T-helper 1 cell treated with Interleukin-12 subunit alpha and Interleukin-12 subunit beta and Interleukin-4 antibody, amounts not matched to agents 30 μg/mL and 1 μg/mL, for 36 hours (primary cell): ENCODE measurements at regions not wholly inside any gene's neighbourhood (a gene's known extent, or its start where the extent isn't known, plus 50 kb on each side); places are given as distances from the start of the nearest gene placed in this dataset.

Experiments
- H3K27ac Mint-ChIP-seq: one replicate; pipeline ENCODE4 v1.8.0; 2021; ENCODE audit warnings: mild to moderate bottlenecking, mixed read lengths
- H3K27me3 Mint-ChIP-seq: one replicate; pipeline ENCODE4 v1.8.0; 2021; ENCODE audit warnings: low read depth, mixed read lengths
- H3K36me3 Mint-ChIP-seq: one replicate; pipeline ENCODE4 v1.8.0; 2021; ENCODE audit warnings: low read depth, mixed read lengths
- H3K4me1 Mint-ChIP-seq: one replicate; pipeline ENCODE4 v1.8.0; 2021; ENCODE audit warnings: low read depth, mixed read lengths
- H3K4me3 Mint-ChIP-seq: one replicate; pipeline ENCODE4 v1.8.0; 2021; ENCODE audit warnings: mild to moderate bottlenecking, moderate library complexity, mixed read lengths
- H3K9me3 Mint-ChIP-seq: one replicate; pipeline ENCODE4 v1.8.0; 2021; ENCODE audit warnings: mixed read lengths

GRCh38 chr5:174159327-174160114, 114.0 kb downstream of the NSG2 start:
- Mint-ChIP-seq H3K27me3 (no peaks in the 10 kb centered on the region), H3K4me1 (no peaks in the 10 kb centered on the region), H3K4me3 (no peak overlapping the region), H3K9me3 (peaks cover 11% of the 10 kb centered on the region), H3K36me3 (no peaks in the 10 kb centered on the region), H3K27ac (no peak overlapping the region)

DNA sequence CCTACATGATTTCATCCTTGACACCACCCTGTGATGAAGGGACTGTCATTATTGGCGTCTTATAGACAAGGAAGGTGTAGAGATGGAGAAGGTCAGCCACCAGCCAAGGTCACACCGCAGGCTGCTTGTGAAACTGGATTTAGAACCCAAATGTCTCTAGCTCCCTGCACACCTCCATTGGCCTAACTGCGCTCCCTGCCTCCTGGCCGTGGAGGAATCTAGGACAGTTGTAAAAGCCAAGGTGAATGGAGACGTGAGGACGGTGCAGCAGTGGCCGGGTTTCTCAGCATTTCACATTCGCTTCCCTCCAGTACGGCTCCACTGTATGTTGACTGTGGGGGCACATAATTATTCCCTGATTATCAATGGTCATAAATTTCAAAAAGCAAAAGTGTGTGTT, 119.9 kb downstream of the NSG2 start:
- Mint-ChIP-seq H3K27ac (no peak overlapping the region), H3K4me1 (no peaks in the 10 kb centered on the region), H3K36me3 (no peaks in the 10 kb centered on the region), H3K27me3 (no peaks in the 10 kb centered on the region), H3K4me3 (no peak overlapping the region), H3K9me3 (peaks cover 4% of the 10 kb centered on the region)

DNA sequence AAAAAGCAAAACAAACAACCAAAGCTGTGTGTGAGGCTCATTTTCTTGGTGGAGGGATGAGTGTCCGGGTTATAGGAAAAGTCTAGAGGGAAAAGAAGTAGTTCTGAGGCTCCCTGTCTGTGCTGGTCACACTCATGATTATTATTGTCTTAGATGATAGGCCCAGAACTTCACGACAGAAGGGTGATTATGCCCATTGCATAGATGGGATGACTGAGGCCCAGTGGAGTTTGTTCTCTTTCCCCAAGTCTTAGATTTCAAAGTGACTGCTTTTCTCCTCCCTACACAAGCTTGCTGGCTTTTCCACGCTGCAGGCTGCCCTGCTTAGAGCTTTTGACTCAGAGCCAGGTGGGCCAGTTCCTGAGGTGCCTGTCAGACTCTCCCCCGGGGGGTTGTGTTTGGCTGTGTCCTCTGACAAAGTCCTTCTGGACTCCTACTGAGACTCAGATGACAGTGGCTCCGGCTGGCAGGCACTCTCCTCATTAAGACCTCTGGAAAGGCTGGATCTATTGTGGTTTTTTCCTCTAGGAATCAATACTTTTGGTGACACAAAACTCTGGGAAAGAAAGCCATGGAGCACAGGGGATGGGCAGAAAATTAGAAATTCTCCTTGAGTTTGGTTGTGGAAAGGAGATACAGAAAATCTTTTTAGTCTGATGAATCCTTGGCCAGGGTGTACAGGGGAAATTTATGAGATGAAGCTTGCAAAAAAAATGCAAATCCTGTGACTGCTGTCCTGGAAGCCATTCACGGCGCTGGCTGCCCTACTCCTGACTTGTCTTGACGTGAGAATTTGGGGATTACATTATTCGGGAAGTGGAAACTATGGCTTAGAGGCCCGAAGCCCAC, 120.9 kb downstream of the NSG2 start:
- Mint-ChIP-seq H3K9me3 (peaks cover 4% of the 10 kb centered on the region), H3K4me3 (no peak overlapping the region)

DNA sequence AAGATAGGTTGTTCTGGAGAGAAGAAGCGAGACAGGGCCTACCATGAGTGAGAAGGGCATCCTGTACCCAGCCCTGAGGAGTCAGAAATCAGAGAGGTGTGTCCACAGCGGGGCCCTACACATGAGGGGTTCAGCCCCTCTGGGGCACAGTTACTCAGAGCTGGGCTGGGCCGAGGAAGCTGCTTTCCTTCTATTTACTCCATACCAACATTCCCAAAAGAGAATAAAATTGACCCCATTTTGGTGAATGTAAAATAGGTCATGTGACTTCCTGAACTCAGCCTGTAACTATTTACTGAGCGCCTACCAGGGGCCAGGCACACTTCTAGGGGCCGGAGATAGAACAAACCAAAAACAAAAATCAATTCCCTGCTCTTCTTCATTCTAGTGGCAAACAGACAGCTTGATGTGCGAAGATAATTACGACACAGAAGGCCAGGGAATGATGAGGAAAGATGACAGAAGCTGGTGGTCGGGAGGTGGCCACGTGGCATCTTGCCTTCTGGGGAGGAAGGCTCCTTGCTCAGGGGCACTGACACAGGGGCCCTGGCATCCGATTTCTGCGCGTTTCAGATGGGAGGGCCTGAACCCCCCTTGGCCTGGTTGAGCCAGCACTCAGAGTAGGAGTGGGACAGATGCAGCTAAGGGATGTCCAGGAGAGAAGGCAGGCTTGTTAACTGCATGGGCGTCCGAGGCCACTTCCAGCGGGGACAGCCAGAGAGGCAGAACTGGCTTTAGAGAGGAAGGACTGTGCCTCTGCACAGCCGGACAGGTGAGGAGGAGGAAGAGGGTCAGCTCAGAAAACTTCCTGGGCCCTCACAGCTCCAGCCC, 121.8 kb downstream of the NSG2 start:
- H3K9me3 Mint-ChIP-seq = peaks cover 4% of the 10 kb centered on the region
- no peak overlapping the region for H3K27ac Mint-ChIP-seq
- no peaks in the 10 kb centered on the region for H3K36me3 Mint-ChIP-seq
- no peak overlapping the region for H3K4me3 Mint-ChIP-seq
- H3K4me1 Mint-ChIP-seq = no peaks in the 10 kb centered on the region
- H3K27me3 Mint-ChIP-seq = no peaks in the 10 kb centered on the region

More for the DNA sequence above, 120.9 kb downstream of the NSG2 start:
- Mint-ChIP-seq H3K27me3 (no peaks in the 10 kb centered on the region), H3K4me1 (no peaks in the 10 kb centered on the region), H3K27ac (no peak overlapping the region), H3K36me3 (no peaks in the 10 kb centered on the region)

DNA sequence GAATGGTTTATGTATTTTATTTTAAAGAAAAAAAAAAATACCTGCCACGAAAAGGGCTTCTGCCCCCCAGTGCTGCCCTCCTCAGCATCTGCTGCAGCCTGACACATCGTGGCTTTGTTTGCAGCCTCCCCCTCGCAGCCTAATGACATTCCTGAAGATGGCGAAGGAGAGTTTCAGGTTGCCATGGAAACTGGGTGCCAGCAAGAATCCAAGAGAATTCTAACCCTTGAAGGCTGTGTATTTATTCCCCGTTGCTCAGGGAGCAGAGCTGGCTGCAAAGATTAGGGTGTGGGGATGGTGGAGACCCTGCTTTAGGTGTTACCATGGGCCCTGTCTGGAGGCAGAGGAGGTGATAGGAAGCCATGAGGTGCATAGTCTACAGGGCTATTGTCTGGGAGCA, 126.6 kb downstream of the NSG2 start:
- no peaks in the 10 kb centered on the region for H3K36me3 Mint-ChIP-seq
- no peak overlapping the region for H3K4me3 Mint-ChIP-seq
- H3K27ac Mint-ChIP-seq = no peak overlapping the region
- H3K27me3 Mint-ChIP-seq = peaks cover 7% of the 10 kb centered on the region
- H3K4me1 Mint-ChIP-seq = no peaks in the 10 kb centered on the region
- H3K9me3 Mint-ChIP-seq = no peaks in the 10 kb centered on the region

DNA sequence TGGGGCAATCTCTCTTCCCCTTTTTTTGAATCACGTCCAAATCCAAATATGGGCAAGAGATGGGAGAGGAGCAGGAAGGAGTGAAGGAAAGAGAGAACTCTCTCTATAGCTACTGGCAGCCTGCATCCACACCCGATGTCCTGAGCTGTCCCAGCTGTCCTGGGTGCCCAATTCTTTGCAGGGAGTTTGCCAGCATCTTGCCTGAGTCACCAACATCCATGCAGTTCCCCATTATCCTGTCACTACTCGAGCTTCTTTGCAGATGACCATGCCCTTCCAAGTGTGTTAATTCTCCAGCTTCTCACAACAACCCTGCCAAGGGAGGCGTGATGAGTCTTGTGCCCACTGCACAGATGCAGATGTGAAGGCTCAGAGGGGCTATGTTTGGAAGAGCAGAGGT, 127.1 kb downstream of the NSG2 start:
- Mint-ChIP-seq H3K4me1 (no peaks in the 10 kb centered on the region), H3K4me3 (no peak overlapping the region), H3K27ac (no peak overlapping the region), H3K27me3 (peaks cover 7% of the 10 kb centered on the region), H3K9me3 (no peaks in the 10 kb centered on the region), H3K36me3 (no peaks in the 10 kb centered on the region)

- no peaks in the 10 kb centered on the region for H3K4me1 Mint-ChIP-seq
- no peak overlapping the region for H3K4me3 Mint-ChIP-seq
- H3K27me3 Mint-ChIP-seq = peaks cover 7% of the 10 kb centered on the region
- no peaks in the 10 kb centered on the region for H3K36me3 Mint-ChIP-seq
- H3K9me3 Mint-ChIP-seq = no peaks in the 10 kb centered on the region
- H3K27ac Mint-ChIP-seq = no peak overlapping the region
Observed at GRCh38 chr5:174173766-174174165, 128.3 kb downstream of the NSG2 start.

- Mint-ChIP-seq H3K4me1 (no peaks in the 10 kb centered on the region), H3K27me3 (peaks cover 7% of the 10 kb centered on the region), H3K4me3 (no peak overlapping the region), H3K9me3 (no peaks in the 10 kb centered on the region), H3K36me3 (no peaks in the 10 kb centered on the region), H3K27ac (no peak overlapping the region)
Observed at GRCh38 chr5:174175716-174176268, 130.3 kb downstream of the NSG2 start.

DNA sequence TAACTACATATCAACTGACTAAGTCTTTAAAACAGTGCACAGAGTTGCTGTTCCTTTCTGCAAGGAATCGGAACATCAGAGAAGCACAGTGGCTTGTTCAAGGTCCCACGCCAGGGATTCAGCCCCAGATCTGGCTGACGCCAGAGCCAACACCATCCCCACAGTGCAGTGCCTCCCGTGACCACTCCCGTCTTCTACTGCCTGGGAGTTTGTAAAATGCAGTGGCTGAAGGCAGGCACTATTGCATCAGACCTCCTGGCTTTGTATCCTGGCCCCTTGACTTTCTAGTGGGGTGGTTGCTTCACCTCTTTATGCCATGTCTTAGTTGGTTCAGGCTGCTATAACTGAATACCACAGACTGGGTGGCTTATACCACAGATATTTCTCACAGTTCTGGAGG, 131.0 kb downstream of the NSG2 start:
- H3K4me3 Mint-ChIP-seq = no peak overlapping the region
- no peaks in the 10 kb centered on the region for H3K36me3 Mint-ChIP-seq
- H3K4me1 Mint-ChIP-seq = no peaks in the 10 kb centered on the region
- no peak overlapping the region for H3K27ac Mint-ChIP-seq
- no peaks in the 10 kb centered on the region for H3K9me3 Mint-ChIP-seq
- H3K27me3 Mint-ChIP-seq = peaks cover 7% of the 10 kb centered on the region

DNA sequence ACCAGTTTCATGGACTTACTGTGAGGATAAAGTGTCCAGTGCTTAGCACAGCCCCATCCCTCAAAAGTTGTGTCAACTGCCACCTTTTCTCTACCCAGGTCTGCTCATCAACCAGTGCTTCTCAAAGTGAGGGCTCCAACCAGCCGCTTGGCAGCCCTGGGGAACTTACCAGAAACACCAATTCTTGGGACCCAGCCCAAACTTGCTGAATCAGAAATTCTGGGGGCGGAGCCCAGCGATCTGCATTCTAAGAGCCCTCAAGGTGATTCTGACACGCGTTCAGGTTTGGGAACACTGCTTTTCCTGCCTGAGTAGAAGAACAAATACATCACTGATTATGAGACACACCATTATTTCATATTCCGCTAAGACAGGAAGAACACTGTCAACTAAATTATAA, 132.0 kb downstream of the NSG2 start:
- Mint-ChIP-seq H3K9me3 (no peaks in the 10 kb centered on the region), H3K27me3 (peaks cover 7% of the 10 kb centered on the region), H3K4me1 (no peaks in the 10 kb centered on the region), H3K4me3 (no peak overlapping the region), H3K27ac (no peak overlapping the region), H3K36me3 (no peaks in the 10 kb centered on the region)

DNA sequence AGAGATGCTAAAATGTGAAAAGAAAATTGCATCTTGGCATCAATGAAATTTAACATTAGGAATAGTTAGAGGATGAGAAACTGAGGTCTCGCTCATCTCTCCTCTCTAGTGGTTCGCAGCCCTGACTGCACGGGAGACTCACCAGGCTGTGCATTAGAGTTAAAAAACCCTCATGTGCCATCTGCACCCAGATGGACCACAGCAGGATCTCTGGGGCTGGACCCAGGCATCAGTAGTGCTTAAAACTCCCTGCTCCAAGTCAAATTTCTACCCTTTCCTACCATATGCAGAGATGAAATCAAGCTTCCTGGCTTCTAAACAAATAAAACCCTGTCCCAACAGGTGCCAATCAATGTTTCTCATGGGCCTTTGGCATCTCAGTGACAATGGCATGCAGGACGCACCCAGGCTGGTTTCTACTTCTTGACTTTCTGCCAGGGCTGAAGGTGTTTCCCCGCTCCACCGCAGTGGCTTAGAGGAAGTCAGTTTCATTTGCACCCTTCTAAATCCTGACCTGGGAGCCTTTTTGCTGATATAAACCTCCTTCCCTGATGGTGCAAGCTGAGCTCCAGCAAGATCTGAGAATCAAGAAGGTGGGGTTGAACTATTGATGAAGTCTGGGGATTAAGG, 132.6 kb downstream of the NSG2 start:
- Mint-ChIP-seq H3K27ac (no peak overlapping the region), H3K4me1 (no peaks in the 10 kb centered on the region), H3K9me3 (no peaks in the 10 kb centered on the region), H3K36me3 (no peaks in the 10 kb centered on the region), H3K27me3 (peaks cover 7% of the 10 kb centered on the region), H3K4me3 (no peak overlapping the region)

- Mint-ChIP-seq H3K27me3 (peaks cover 3% of the 10 kb centered on the region), H3K4me1 (no peaks in the 10 kb centered on the region), H3K4me3 (no peak overlapping the region), H3K27ac (no peak overlapping the region), H3K9me3 (no peaks in the 10 kb centered on the region), H3K36me3 (no peaks in the 10 kb centered on the region)
Observed at GRCh38 chr5:174180639-174181038, 135.1 kb downstream of the NSG2 start.

GRCh38 chr5:174182111-174182510, 136.6 kb downstream of the NSG2 start:
- H3K36me3 Mint-ChIP-seq = no peaks in the 10 kb centered on the region
- H3K9me3 Mint-ChIP-seq = no peaks in the 10 kb centered on the region
- H3K27me3 Mint-ChIP-seq = no peaks in the 10 kb centered on the region
- H3K4me3 Mint-ChIP-seq = no peak overlapping the region
- no peak overlapping the region for H3K27ac Mint-ChIP-seq
- no peaks in the 10 kb centered on the region for H3K4me1 Mint-ChIP-seq

DNA sequence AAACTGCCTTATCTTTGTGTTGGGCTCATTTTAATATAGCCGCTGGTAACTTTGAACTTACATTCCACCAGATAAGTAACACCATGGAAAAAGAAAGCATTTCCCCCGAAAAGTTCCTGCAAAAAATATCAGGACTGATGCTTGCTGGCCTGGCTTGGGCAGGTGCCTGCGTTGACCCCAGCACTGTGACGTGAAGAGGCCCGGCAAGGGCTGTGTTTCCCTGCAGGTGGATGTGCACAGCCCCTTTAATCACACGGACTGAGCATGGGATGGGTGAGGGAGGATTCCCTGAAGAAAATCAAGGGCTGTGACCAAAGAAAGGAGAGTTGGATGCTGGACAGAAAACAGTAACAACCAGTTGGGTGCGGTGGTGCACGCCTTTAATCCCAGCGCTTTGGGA, 138.2 kb downstream of the NSG2 start:
- Mint-ChIP-seq H3K27me3 (no peaks in the 10 kb centered on the region), H3K4me1 (no peaks in the 10 kb centered on the region), H3K27ac (no peak overlapping the region), H3K9me3 (no peaks in the 10 kb centered on the region), H3K4me3 (no peak overlapping the region), H3K36me3 (no peaks in the 10 kb centered on the region)
